ENCODE measurements at regions not wholly inside any gene's neighbourhood (a gene's known extent, or its start where the extent isn't known, plus 50 kb on each side); places are given as distances from the start of the nearest gene placed in this dataset.

- no peak for TF ChIP-seq CTCF (IDR thresholded peaks at IDR 0.05; ENCODE audit: low read depth, low read length)
- TF ChIP-seq EZH2phosphoT487 (IDR thresholded peaks at IDR 0.05; ENCODE audit: low read depth) = no peak
These were observed 408.9 kb downstream of the PYDC2 start for GRCh38 chr3:191869738-191870415.

All from OCI-LY3 (cell line).